ENCODE measurements at regions not wholly inside any gene's neighbourhood (a gene's known extent, or its start where the extent isn't known, plus 50 kb on each side); places are given as distances from the start of the nearest gene placed in this dataset.

- TF ChIP-seq POLR2AphosphoS5 (IDR thresholded peaks at IDR 0.05; ENCODE audit: low read depth, low read length) (no peak), TAF1 (IDR thresholded peaks at IDR 0.05; ENCODE audit: borderline replicate concordance, insufficient read depth, low read length) (no peak), REST (IDR thresholded peaks at IDR 0.05; ENCODE audit: insufficient read depth in 1 of 2, low read depth in 2 of 2, low read length in 2 of 2) (no peak), SIN3A (IDR thresholded peaks at IDR 0.05; ENCODE audit: borderline replicate concordance, insufficient read depth, low read length) (no peak)
Observed at GRCh38 chr11:39786682-39787081, 1672.8 kb downstream of the LRRC4C start.
